HG03139 (cell line): ENCODE measurements at regions not wholly inside any gene's neighbourhood (a gene's known extent, or its start where the extent isn't known, plus 50 kb on each side); places are given as distances from the start of the nearest gene placed in this dataset.
"Not testable (repeated sequence)": the region's sequence is repeated elsewhere in the genome, so short reads cannot be mapped to it uniquely, and the experiment has no call there.

Experiments
- ATAC-seq: cut with Tn5 transposase; IDR thresholded peaks from one replicate; pipeline ENCODE4 v1.9.1; 2021; ENCODE audit not compliant: unreplicated experiment

GRCh38 chr2:36302911-36303310, 52.7 kb upstream of the CRIM1 start:
- ATAC-seq = no peak

- no peak for ATAC-seq
These were observed 53.7 kb upstream of the CRIM1 start for GRCh38 chr2:36301843-36302242.

DNA sequence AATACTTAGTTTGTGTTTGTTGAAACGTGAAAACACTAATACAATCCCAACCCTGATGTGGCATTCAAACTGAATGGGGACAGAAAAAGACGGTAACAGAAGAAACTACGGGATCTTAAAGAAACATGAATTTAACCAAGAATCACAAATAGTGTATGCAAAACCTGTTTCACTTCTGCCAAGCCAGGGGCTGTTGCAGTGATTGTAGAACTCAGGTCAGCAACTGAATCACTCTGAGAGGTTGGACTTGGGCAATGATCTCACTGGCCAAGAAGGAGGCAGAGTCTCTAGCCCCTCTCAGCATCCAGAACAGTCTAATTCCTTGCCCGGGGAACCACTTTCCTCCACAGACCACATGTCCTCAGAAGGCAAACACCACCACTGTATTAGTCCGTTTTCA, 54.9 kb upstream of the CRIM1 start:
- no peak for ATAC-seq

- ATAC-seq = no peak
These were observed 58.8 kb upstream of the CRIM1 start for GRCh38 chr2:36296798-36297197.

DNA sequence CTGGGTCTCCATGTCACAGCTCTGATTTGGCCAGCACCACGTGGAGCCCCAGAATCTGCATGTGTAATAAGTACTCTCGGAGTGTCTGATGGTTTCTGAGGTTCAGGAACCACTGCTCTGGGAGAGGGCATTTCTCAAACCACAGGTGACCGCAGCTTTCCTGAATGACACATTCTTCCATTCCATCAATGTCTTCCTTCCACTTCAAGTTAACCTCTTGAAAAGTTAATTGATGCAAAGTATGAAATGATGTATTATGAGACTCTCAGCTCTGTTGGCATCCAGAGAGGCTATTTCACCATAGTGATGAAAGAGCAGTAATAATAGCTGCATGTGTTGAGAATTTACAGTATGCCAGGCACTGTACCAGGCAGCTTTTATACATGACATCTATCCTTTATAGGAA, 61.3 kb upstream of the CRIM1 start:
- ATAC-seq = no peak

- no peak for ATAC-seq
These were observed 65.2 kb upstream of the CRIM1 start for GRCh38 chr2:36290306-36290856.

- ATAC-seq = no peak
These were observed 65.8 kb upstream of the CRIM1 start for GRCh38 chr2:36289731-36290130.

DNA sequence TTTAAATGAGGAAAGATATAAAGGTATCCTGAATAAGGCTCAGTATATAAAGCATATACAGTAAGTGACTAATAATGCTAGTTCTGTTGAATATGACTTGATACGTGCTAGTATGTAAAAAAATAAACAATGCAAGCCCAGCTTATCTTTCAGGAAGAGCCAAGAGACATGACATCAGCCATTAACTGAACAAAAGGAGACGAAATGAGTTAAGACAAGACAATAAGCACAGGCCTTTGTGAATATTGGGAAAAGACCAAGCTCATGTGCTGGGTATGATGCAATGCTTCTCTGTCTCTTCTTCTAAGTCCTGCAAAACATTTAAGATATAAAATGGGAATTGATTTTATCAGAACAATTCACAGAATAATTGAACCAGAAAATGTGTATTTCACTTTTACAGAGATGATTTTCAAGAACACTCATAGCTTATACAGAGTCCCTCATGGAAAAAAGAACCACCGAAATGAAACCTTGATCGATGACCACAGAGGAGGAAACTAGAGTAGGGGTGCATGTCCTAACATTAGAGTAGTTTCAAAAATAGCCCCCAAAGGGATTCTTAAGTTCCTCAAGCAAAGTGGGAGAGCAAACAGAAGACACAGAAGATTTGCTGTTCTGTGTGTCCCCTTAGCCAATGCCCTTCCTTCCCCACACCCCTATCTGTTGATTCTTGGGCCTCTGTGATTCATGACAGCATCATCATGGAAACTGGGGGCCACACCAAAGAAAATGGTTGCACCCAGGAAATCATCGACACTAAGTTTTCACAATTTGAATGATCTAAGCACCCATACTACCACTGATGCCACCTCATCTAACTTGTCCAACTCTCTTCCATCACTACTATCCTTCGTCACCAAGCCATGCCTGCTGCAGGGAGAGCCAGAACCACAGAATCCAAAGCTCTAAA, 68.0 kb upstream of the CRIM1 start:
- no peak for ATAC-seq

GRCh38 chr2:36279506-36279905, 76.1 kb upstream of the CRIM1 start:
- not testable (repeated sequence) for ATAC-seq

- no peak for ATAC-seq
These were observed 77.6 kb upstream of the CRIM1 start for GRCh38 chr2:36277881-36278523.

GRCh38 chr2:36277146-36277808, 78.3 kb upstream of the CRIM1 start:
- ATAC-seq = peak; percentile 46

DNA sequence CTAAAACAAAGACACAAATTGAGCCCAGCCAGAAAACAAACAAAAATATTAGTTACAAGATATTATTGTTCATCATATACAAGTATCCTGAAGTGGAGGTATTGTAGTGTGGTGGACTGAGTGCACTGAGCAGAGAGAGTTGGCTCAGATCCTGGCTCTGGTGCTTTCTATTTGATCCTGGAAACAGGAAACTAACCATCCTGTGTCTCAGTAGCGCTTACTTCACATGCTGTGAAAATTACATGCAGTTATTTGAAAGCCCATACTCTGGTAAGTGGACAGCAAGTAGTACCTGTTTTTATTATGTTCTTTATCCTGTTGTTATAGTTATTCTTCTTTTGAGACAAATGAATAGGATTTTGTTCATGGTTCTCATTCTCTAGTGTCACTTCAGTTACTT, 84.3 kb upstream of the CRIM1 start:
- ATAC-seq = no peak

- no peak for ATAC-seq
These were observed 84.8 kb upstream of the CRIM1 start for GRCh38 chr2:36270758-36271157.

GRCh38 chr2:36267194-36267593, 88.4 kb upstream of the CRIM1 start:
- ATAC-seq = no peak

DNA sequence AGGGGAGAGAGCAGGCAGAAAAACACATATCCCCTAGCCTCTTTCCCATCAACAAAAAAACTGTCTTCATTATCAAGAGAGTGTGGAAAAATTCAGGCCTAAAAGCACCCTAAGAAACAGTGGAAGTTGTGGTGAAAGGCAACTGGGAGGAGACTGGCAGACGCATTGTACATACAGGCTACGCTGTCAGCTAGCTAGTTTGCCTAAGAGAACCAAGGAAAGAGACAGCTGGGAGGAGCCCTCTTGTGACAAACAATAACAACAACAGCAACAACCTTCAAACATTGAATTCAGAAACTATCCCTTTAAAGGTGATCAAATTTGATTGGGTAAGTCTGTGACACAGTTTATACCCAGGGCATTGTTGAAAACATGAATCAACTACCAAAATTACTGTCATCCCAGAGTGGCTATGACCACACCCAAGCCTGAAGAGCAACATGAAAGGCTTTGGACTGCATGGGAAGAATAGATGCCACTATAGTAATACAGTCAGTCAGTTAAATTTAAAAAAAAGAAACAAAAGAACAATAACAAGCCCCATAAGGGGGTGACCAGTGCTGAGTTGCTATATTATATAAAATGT, 88.9 kb upstream of the CRIM1 start:
- no peak for ATAC-seq

DNA sequence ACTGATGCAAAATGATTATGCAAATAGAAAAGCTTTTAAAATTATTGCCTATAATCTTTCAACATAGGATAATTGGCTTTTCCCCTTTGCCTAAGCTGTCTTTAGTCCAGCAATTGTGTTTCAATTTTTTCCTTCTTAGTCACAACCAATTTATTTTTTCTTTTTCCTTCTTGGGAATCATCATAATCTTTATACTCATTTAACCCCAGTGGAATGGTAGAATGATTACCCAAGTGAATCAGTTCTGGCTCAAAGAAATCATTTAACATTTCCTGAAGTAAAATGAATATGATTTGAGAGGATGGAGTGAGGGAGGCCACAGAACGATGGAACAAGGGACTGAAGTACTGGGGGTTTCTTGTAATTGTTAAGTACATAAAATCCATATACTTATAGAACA, 93.0 kb upstream of the CRIM1 start:
- no peak for ATAC-seq

DNA sequence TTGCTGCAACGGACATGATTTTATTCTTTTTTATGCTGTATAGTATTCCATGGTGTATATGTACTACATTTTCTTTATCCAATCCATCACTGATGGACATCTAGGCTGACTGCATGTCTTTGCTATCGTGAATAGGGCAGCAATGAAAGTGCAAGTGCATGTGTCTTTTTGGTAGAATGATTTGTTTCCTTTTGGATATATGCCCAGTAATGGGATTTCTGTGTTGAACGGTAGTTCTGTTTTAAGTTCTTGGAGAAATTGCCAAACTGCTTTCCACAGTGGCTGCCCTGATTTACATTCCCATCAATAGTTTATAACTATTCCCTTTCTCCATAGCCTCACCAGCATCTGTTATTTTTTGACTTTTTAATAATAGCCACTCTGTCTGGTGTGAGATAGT, 99.7 kb upstream of the CRIM1 start:
- no peak for ATAC-seq

GRCh38 chr2:36253086-36253485, 102.5 kb upstream of the CRIM1 start:
- ATAC-seq = no peak

GRCh38 chr2:36246320-36246990, 109.1 kb upstream of the CRIM1 start:
- peak; percentile 85 for ATAC-seq

- no peak for ATAC-seq
These were observed 109.9 kb upstream of the CRIM1 start for GRCh38 chr2:36245651-36246050.

GRCh38 chr2:36238106-36238505, 117.5 kb upstream of the CRIM1 start:
- ATAC-seq = no peak
